ENCODE measurements at regions not wholly inside any gene's neighbourhood (a gene's known extent, or its start where the extent isn't known, plus 50 kb on each side); places are given as distances from the start of the nearest gene placed in this dataset.

GRCh38 chrX:46144566-46144965, 400.7 kb downstream of the ZNF674 start:
- H2AK9ac ChIP-seq (replicated peaks; ENCODE audit: low read depth, low read length, poor library complexity): no peak overlapping the region
- no peaks in the 10 kb centered on the region for H3K36me3 ChIP-seq (ENCODE audit: control insufficient read depth, insufficient read depth, low read length)
- H3K27ac ChIP-seq (ENCODE audit: insufficient read depth, low read length): no peak overlapping the region
- CTCF ChIA-PET: no interaction called here
- H2BK120ac ChIP-seq (ENCODE audit: low read depth, low read length): no peak overlapping the region
- in situ Hi-C loops (cut with MboI; ENCODE audit: low sequenced_read_pairs): no loop called here
- H3K18ac ChIP-seq (ENCODE audit: low read depth, low read length): no peak overlapping the region
- dilution Hi-C loops (cut with HindIII; ENCODE audit: low sequenced_read_pairs, unreplicated experiment): no loop called here
- H3K27me3 ChIP-seq (ENCODE audit: control insufficient read depth, insufficient read depth, low read length): no peaks in the 10 kb centered on the region
- H3K4me3 ChIP-seq (ENCODE audit: insufficient read depth, low read depth, low read length): no peak overlapping the region
- no peaks in the 10 kb centered on the region for H3K4me1 ChIP-seq (ENCODE audit: control insufficient read depth, insufficient read depth, low read length)
- H2BK20ac ChIP-seq (ENCODE audit: low read depth, low read length): no peak overlapping the region
- no peak for ATAC-seq (ENCODE audit: low read depth)
- TF ChIP-seq RCOR1 (IDR thresholded peaks at IDR 0.05; ENCODE audit: insufficient replicate concordance, low read length): no peak
- no peak for TF ChIP-seq MAFK (IDR thresholded peaks at IDR 0.05; ENCODE audit: low read depth, low read length)
- TF ChIP-seq SMC3 (IDR thresholded peaks at IDR 0.05; ENCODE audit: low read depth, low read length): no peak
- TF ChIP-seq, protein P1, sequence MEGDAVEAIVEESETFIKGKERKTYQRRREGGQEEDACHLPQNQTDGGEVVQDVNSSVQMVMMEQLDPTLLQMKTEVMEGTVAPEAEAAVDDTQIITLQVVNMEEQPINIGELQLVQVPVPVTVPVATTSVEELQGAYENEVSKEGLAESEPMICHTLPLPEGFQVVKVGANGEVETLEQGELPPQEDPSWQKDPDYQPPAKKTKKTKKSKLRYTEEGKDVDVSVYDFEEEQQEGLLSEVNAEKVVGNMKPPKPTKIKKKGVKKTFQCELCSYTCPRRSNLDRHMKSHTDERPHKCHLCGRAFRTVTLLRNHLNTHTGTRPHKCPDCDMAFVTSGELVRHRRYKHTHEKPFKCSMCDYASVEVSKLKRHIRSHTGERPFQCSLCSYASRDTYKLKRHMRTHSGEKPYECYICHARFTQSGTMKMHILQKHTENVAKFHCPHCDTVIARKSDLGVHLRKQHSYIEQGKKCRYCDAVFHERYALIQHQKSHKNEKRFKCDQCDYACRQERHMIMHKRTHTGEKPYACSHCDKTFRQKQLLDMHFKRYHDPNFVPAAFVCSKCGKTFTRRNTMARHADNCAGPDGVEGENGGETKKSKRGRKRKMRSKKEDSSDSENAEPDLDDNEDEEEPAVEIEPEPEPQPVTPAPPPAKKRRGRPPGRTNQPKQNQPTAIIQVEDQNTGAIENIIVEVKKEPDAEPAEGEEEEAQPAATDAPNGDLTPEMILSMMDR (conservative IDR thresholded peaks at IDR 0.05; ENCODE audit: low read depth, low read length): no peak
- no peak for TF ChIP-seq CEBPB (IDR thresholded peaks at IDR 0.05; ENCODE audit: low read depth, low read length)
- TF ChIP-seq MAZ (IDR thresholded peaks at IDR 0.05; ENCODE audit: borderline replicate concordance, low read depth, low read length): no peak
- TF ChIP-seq, protein P2, sequence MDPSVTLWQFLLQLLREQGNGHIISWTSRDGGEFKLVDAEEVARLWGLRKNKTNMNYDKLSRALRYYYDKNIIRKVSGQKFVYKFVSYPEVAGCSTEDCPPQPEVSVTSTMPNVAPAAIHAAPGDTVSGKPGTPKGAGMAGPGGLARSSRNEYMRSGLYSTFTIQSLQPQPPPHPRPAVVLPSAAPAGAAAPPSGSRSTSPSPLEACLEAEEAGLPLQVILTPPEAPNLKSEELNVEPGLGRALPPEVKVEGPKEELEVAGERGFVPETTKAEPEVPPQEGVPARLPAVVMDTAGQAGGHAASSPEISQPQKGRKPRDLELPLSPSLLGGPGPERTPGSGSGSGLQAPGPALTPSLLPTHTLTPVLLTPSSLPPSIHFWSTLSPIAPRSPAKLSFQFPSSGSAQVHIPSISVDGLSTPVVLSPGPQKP (IDR thresholded peaks at IDR 0.05; ENCODE audit: borderline replicate concordance, low read depth, low read length): no peak
- TF ChIP-seq RFX5 (IDR thresholded peaks at IDR 0.05; ENCODE audit: low read depth, low read length): no peak
- no peak for TF ChIP-seq CHD1 (IDR thresholded peaks at IDR 0.05; ENCODE audit: low read depth, low read length)
- TF ChIP-seq BHLHE40 (IDR thresholded peaks at IDR 0.05; ENCODE audit: low read depth, low read length): no peak
- TF ChIP-seq MXI1 (IDR thresholded peaks at IDR 0.05; ENCODE audit: borderline replicate concordance, low read depth, low read length): no peak
- TF ChIP-seq POLR2A (IDR thresholded peaks at IDR 0.05; ENCODE audit: low read depth, low read length): no peak
- TF ChIP-seq RAD21 (IDR thresholded peaks at IDR 0.05; ENCODE audit: low read length): no peak
- no peak for TF ChIP-seq FOS (IDR thresholded peaks at IDR 0.05; ENCODE audit: low read depth, low read length)
- no peak for TF ChIP-seq NFE2L2 (IDR thresholded peaks at IDR 0.05; ENCODE audit: low read depth, low read length)
- TF ChIP-seq USF2 (IDR thresholded peaks at IDR 0.05; ENCODE audit: low read depth, low read length): no peak
- no peak overlapping the region for H4K5ac ChIP-seq (ENCODE audit: low read depth, low read length)
- no peak overlapping the region for H2BK15ac ChIP-seq (ENCODE audit: low read depth, low read length)
- POLR2A ChIA-PET (ENCODE audit: unreplicated experiment): no interaction called here
- no peaks in the 10 kb centered on the region for H4K20me1 ChIP-seq (ENCODE audit: insufficient read depth, low read length)
- H3K23ac ChIP-seq (ENCODE audit: low read depth, low read length): no peak overlapping the region
- no peak overlapping the region for H3K56ac ChIP-seq (ENCODE audit: extremely low read depth, insufficient read depth, low read length)
- H2AFZ ChIP-seq (replicated peaks; ENCODE audit: low read length, poor library complexity): no peak overlapping the region
- no peaks in the 10 kb centered on the region for H3K9me1 ChIP-seq (ENCODE audit: insufficient read depth, low read length)
- no peaks in the 10 kb centered on the region for H3K79me1 ChIP-seq (ENCODE audit: low read depth in 1 of 2, low read length in 2 of 2)
- DNase-seq: no peak
- intact Hi-C loops (cut with micrococcal nuclease): no loop called here
- no peak overlapping the region for H3K9ac ChIP-seq (ENCODE audit: low read depth, low read length)
- no peak overlapping the region for H2AK5ac ChIP-seq (ENCODE audit: low read depth, low read length)
- H4K8ac ChIP-seq (ENCODE audit: low read depth in 2 of 2, low read length in 2 of 2): no peak overlapping the region
- WGBS, 2 experiments (ENCODE audit: extremely low coverage in 2 of 2, insufficient read length in 1 of 2): no CpG with 5 or more reads among the region's 1 CpG
- H3K14ac ChIP-seq (replicated peaks; ENCODE audit: low read depth, low read length): no peak overlapping the region
- no peak overlapping the region for H4K91ac ChIP-seq (ENCODE audit: insufficient read depth, low read depth, low read length)
- H3K4me2 ChIP-seq (ENCODE audit: low read depth, low read length): no peak overlapping the region
- no TSS peak for BruUV-seq (replicated peaks)
- H3K4ac ChIP-seq (ENCODE audit: low read depth, low read length): no peak overlapping the region
- H3K9me3 ChIP-seq (ENCODE audit: control insufficient read depth, insufficient read depth, low read length): no peaks in the 10 kb centered on the region
- no peak overlapping the region for H2BK5ac ChIP-seq (ENCODE audit: low read depth, low read length, poor library complexity, severe bottlenecking)

All from IMR-90 (cell line).